ENCODE measurements at regions not wholly inside any gene's neighbourhood (a gene's known extent, or its start where the extent isn't known, plus 50 kb on each side); places are given as distances from the start of the nearest gene placed in this dataset.

- no peaks in the 10 kb centered on the region for H3K36me3 ChIP-seq (ENCODE audit: control insufficient read depth, insufficient read depth, low read length)
- in situ Hi-C loops (cut with HindIII; ENCODE audit: low pct_unique_long_range_greater_than_20kb, low sequenced_read_pairs) (no loop called here), intact Hi-C loops (cut with micrococcal nuclease; ENCODE audit: unreplicated experiment) (no loop called here)
- H3K9me3 ChIP-seq (ENCODE audit: control insufficient read depth, insufficient read depth, low read depth, low read length) = no peaks in the 10 kb centered on the region
- H3K4me3 ChIP-seq (ENCODE audit: low read depth in 2 of 2, low read length in 2 of 2) = no peak overlapping the region
- ChIA-PET CTCF (no interaction called here), POLR2A (no interaction called here)
- no peak overlapping the region for H3K27ac ChIP-seq (ENCODE audit: low read length)
- no TSS peak for BruUV-seq (replicated peaks)
- TF ChIP-seq SIN3A (IDR thresholded peaks at IDR 0.05; ENCODE audit: borderline replicate concordance, insufficient read depth, low read depth, low read length) = no peak
- TF ChIP-seq TCF7L2 (IDR thresholded peaks at IDR 0.05; ENCODE audit: low read depth, low read length) = no peak
- TF ChIP-seq REST (IDR thresholded peaks at IDR 0.05; ENCODE audit: insufficient read depth in 1 of 2, low read depth in 2 of 2, low read length in 1 of 2) = no peak
- TF ChIP-seq CTCF (IDR thresholded peaks at IDR 0.05) = no peak
- TF ChIP-seq POLR2AphosphoS5 (IDR thresholded peaks at IDR 0.05; ENCODE audit: low read depth, low read length) = no peak
- H3K27me3 ChIP-seq (ENCODE audit: control insufficient read depth, insufficient read depth, low read length) = no peaks in the 10 kb centered on the region
- H3K4me1 ChIP-seq (ENCODE audit: control insufficient read depth, insufficient read depth, low read length) = no peaks in the 10 kb centered on the region
- DNase-seq (ENCODE audit: low read depth, low spot score) (no peak), ATAC-seq (no peak)
These were observed 562.1 kb downstream of the XIRP2 start for GRCh38 chr2:167450364-167450763.

- DNase-seq (ENCODE audit: low read depth, low spot score) (no peak), ATAC-seq (no peak)
- no peak for TF ChIP-seq SIN3A (IDR thresholded peaks at IDR 0.05; ENCODE audit: borderline replicate concordance, insufficient read depth, low read depth, low read length)
- no peak for TF ChIP-seq REST (IDR thresholded peaks at IDR 0.05; ENCODE audit: insufficient read depth in 1 of 2, low read depth in 2 of 2, low read length in 1 of 2)
- TF ChIP-seq POLR2AphosphoS5 (IDR thresholded peaks at IDR 0.05; ENCODE audit: low read depth, low read length) = no peak
- no peak for TF ChIP-seq CTCF (IDR thresholded peaks at IDR 0.05)
- TF ChIP-seq TCF7L2 (IDR thresholded peaks at IDR 0.05; ENCODE audit: low read depth, low read length) = no peak
- Histone ChIP-seq H3K36me3 (ENCODE audit: control insufficient read depth, insufficient read depth, low read length) (no peaks in the 10 kb centered on the region), H3K27me3 (ENCODE audit: control insufficient read depth, insufficient read depth, low read length) (no peaks in the 10 kb centered on the region), H3K4me3 (ENCODE audit: low read depth in 2 of 2, low read length in 2 of 2) (no peak overlapping the region), H3K27ac (ENCODE audit: low read length) (no peak overlapping the region), H3K9me3 (ENCODE audit: control insufficient read depth, insufficient read depth, low read depth, low read length) (no peaks in the 10 kb centered on the region), H3K4me1 (ENCODE audit: control insufficient read depth, insufficient read depth, low read length) (no peaks in the 10 kb centered on the region)
- ChIA-PET POLR2A (no interaction called here), CTCF (no interaction called here)
- intact Hi-C loops (cut with micrococcal nuclease; ENCODE audit: unreplicated experiment) (no loop called here), in situ Hi-C loops (cut with HindIII; ENCODE audit: low pct_unique_long_range_greater_than_20kb, low sequenced_read_pairs) (no loop called here)
- no TSS peak for BruUV-seq (replicated peaks)
These were observed 552.1 kb downstream of the XIRP2 start for GRCh38 chr2:167440382-167440781.
